C4-2B (cell line): ENCODE measurements at regions not wholly inside any gene's neighbourhood (a gene's known extent, or its start where the extent isn't known, plus 50 kb on each side); places are given as distances from the start of the nearest gene placed in this dataset.
A peak's percentile ranks its signal among the peaks of the same experiment; 100 is the strongest.

Source experiments
- H3K27ac ChIP-seq: fragments of 450-650 bp; 2 replicates; pipeline ENCODE4 v1.5.1; 2017
- ZFX ChIP-seq: fragments of 450-650 bp; IDR thresholded peaks from 2 replicates; pipeline ENCODE4 v1.6.1; 2017
- TF ChIP-seq, protein P1 (sequence below): fragments of 450-650 bp; conservative IDR thresholded peaks from 2 replicates; pipeline ENCODE4 v1.5.1; 2017; ENCODE audit warnings: mild to moderate bottlenecking

- no peak overlapping the region for H3K27ac ChIP-seq
- TF ChIP-seq ZFX: no peak
- TF ChIP-seq, protein P1, sequence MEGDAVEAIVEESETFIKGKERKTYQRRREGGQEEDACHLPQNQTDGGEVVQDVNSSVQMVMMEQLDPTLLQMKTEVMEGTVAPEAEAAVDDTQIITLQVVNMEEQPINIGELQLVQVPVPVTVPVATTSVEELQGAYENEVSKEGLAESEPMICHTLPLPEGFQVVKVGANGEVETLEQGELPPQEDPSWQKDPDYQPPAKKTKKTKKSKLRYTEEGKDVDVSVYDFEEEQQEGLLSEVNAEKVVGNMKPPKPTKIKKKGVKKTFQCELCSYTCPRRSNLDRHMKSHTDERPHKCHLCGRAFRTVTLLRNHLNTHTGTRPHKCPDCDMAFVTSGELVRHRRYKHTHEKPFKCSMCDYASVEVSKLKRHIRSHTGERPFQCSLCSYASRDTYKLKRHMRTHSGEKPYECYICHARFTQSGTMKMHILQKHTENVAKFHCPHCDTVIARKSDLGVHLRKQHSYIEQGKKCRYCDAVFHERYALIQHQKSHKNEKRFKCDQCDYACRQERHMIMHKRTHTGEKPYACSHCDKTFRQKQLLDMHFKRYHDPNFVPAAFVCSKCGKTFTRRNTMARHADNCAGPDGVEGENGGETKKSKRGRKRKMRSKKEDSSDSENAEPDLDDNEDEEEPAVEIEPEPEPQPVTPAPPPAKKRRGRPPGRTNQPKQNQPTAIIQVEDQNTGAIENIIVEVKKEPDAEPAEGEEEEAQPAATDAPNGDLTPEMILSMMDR: no peak
Observed at GRCh38 chr2:158022888-158023287, 78.8 kb upstream of the UPP2 start.

DNA sequence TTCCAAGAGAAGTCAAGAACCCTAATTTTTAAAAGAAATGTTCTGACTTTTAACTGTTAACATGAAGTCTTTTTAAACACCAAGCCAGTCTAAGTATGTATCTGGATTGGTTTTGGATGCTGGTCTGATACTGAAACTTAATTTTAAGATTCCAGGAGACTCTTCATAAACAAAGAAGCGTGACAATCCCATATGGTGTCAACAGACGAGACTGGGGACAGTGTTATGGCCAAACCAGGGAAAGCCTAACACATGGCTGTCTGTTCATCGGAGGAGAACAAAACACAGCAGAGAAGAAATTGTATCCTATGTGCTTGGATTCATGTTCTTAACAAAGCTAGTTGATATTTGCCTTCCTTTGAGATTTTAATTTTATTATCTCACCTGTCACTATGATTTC is 80.5 kb upstream of the UPP2 start:
- H3K27ac ChIP-seq: no peak overlapping the region
- TF ChIP-seq, protein P1: no peak
- no peak for TF ChIP-seq ZFX

DNA sequence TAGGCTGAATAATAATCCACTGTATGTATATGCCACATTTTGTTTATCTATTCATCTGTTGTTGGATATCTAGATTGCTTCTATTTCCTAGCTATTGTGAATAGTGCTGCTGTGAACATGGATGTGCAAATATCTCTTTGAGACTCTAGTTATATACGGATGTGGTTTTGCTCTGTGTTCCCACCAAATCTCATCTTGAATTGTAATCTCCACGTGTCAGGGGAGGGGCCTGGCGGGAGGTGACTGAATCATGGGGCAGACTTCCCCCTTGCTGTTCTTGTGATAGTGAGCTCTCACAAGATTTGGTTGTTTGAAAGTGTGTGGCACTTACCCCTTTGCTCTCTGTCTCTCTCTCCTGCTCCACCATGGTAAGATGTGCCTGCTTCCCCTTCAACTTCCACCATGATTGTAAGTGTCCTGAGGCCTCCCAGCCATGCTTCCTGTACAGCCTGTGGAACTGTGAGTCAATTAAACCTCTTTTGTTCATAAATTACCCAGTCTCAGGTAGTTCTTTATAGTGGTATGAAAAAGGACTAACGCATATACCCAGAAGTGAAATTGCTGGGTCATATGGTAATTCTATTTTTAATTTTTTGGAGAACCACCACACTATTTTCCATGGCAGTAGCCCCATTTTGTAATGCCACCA is 86.1 kb upstream of the UPP2 start:
- TF ChIP-seq, protein P1: no peak
- TF ChIP-seq ZFX: no peak
- H3K27ac ChIP-seq: no peak overlapping the region

GRCh38 chr2:158013891-158014290 is 87.8 kb upstream of the UPP2 start:
- TF ChIP-seq, protein P1: no peak
- no peak for TF ChIP-seq ZFX
- H3K27ac ChIP-seq: no peak overlapping the region

GRCh38 chr2:158011055-158011771 is 90.5 kb upstream of the UPP2 start:
- no peak for TF ChIP-seq ZFX
- TF ChIP-seq, protein P1: no peak
- H3K27ac ChIP-seq: no peak overlapping the region

GRCh38 chr2:158009399-158009798 is 92.3 kb upstream of the UPP2 start:
- no peak overlapping the region for H3K27ac ChIP-seq
- TF ChIP-seq, protein P1: no peak
- no peak for TF ChIP-seq ZFX

GRCh38 chr2:158006961-158007719 is 94.5 kb upstream of the UPP2 start:
- H3K27ac ChIP-seq: no peak overlapping the region
- TF ChIP-seq, protein P1: 0 out of 2 replicates have a peak, but pooled peaks have one; percentile 12
- TF ChIP-seq ZFX: no peak
